ENCODE measurements at regions not wholly inside any gene's neighbourhood (a gene's known extent, or its start where the extent isn't known, plus 50 kb on each side); places are given as distances from the start of the nearest gene placed in this dataset.

GRCh38 chr3:27869152-27869551 is 147.0 kb upstream of the EOMES start:
- no peak for TF ChIP-seq CTCF (IDR thresholded peaks at IDR 0.05; ENCODE audit: insufficient read depth, low read length, poor library complexity, severe bottlenecking)
- DNase-seq (ENCODE audit: low read depth) = no peak
- H3K27me3 ChIP-seq (ENCODE audit: control insufficient read depth, insufficient read depth, low read length) = no peaks in the 10 kb centered on the region
- H3K36me3 ChIP-seq (ENCODE audit: control insufficient read depth, insufficient read depth, low read length) = no peaks in the 10 kb centered on the region
- no peak overlapping the region for H3K4me3 ChIP-seq (ENCODE audit: low read depth, low read length)

- H3K27me3 ChIP-seq (ENCODE audit: control insufficient read depth, insufficient read depth, low read length) = no peaks in the 10 kb centered on the region
- no peak overlapping the region for H3K4me3 ChIP-seq (ENCODE audit: low read depth, low read length)
- TF ChIP-seq CTCF (IDR thresholded peaks at IDR 0.05; ENCODE audit: insufficient read depth, low read length, poor library complexity, severe bottlenecking) = no peak
- DNase-seq (ENCODE audit: low read depth) = no peak
- H3K36me3 ChIP-seq (ENCODE audit: control insufficient read depth, insufficient read depth, low read length) = no peaks in the 10 kb centered on the region
These were observed 155.2 kb upstream of the EOMES start for GRCh38 chr3:27877061-27878013.

- no peak overlapping the region for H3K4me3 ChIP-seq (ENCODE audit: low read depth, low read length)
- DNase-seq (ENCODE audit: low read depth) = no peak
- H3K36me3 ChIP-seq (ENCODE audit: control insufficient read depth, insufficient read depth, low read length) = no peaks in the 10 kb centered on the region
- no peak for TF ChIP-seq CTCF (IDR thresholded peaks at IDR 0.05; ENCODE audit: insufficient read depth, low read length, poor library complexity, severe bottlenecking)
- H3K27me3 ChIP-seq (ENCODE audit: control insufficient read depth, insufficient read depth, low read length) = no peaks in the 10 kb centered on the region
These were observed 155.9 kb upstream of the EOMES start for GRCh38 chr3:27878014-27878383.

- no peaks in the 10 kb centered on the region for H3K27me3 ChIP-seq (ENCODE audit: control insufficient read depth, insufficient read depth, low read length)
- TF ChIP-seq CTCF (IDR thresholded peaks at IDR 0.05; ENCODE audit: insufficient read depth, low read length, poor library complexity, severe bottlenecking) = no peak
- DNase-seq (ENCODE audit: low read depth) = no peak
- H3K4me3 ChIP-seq (ENCODE audit: low read depth, low read length) = no peak overlapping the region
- H3K36me3 ChIP-seq (ENCODE audit: control insufficient read depth, insufficient read depth, low read length) = no peaks in the 10 kb centered on the region
These were observed 159.1 kb upstream of the EOMES start for GRCh38 chr3:27880969-27881892.

- TF ChIP-seq CTCF (IDR thresholded peaks at IDR 0.05; ENCODE audit: insufficient read depth, low read length, poor library complexity, severe bottlenecking) = no peak
- Histone ChIP-seq H3K27me3 (ENCODE audit: control insufficient read depth, insufficient read depth, low read length) (no peaks in the 10 kb centered on the region), H3K4me3 (ENCODE audit: low read depth, low read length) (no peak overlapping the region), H3K36me3 (ENCODE audit: control insufficient read depth, insufficient read depth, low read length) (no peaks in the 10 kb centered on the region)
- DNase-seq (ENCODE audit: low read depth) = no peak
These were observed 161.1 kb upstream of the EOMES start for GRCh38 chr3:27883266-27883665.
